HG03135 (cell line): ENCODE measurements at regions not wholly inside any gene's neighbourhood (a gene's known extent, or its start where the extent isn't known, plus 50 kb on each side); places are given as distances from the start of the nearest gene placed in this dataset.

ENCODE experiments used
- ATAC-seq: cut with Tn5 transposase; IDR thresholded peaks from one replicate; pipeline ENCODE4 v1.9.1; 2021; ENCODE audit warnings: mild to moderate bottlenecking, moderate library complexity; ENCODE audit not compliant: unreplicated experiment

GRCh38 chr5:67262956-67263355 is 66.4 kb upstream of the CD180 start:
- ATAC-seq = no peak

- ATAC-seq = no peak
Observed at GRCh38 chr5:67262206-67262605, 65.6 kb upstream of the CD180 start.

GRCh38 chr5:67259548-67260215 is 63.1 kb upstream of the CD180 start:
- ATAC-seq = no peak

- ATAC-seq = no peak
Observed at GRCh38 chr5:67257500-67257899, 60.9 kb upstream of the CD180 start.

- no peak for ATAC-seq
Observed at GRCh38 chr5:67257077-67257476, 60.5 kb upstream of the CD180 start.

GRCh38 chr5:67255881-67256280 is 59.3 kb upstream of the CD180 start:
- no peak for ATAC-seq

GRCh38 chr5:67253911-67254310 is 57.3 kb upstream of the CD180 start:
- no peak for ATAC-seq

- no peak for ATAC-seq
Observed at GRCh38 chr5:67249590-67249895, 52.9 kb upstream of the CD180 start.

- ATAC-seq = no peak
Observed at GRCh38 chr5:67248703-67249589, 52.3 kb upstream of the CD180 start.

GRCh38 chr5:67246546-67247268 is 50.1 kb upstream of the CD180 start:
- no peak for ATAC-seq
